PC-9 (cell line): ENCODE measurements at regions not wholly inside any gene's neighbourhood (a gene's known extent, or its start where the extent isn't known, plus 50 kb on each side); places are given as distances from the start of the nearest gene placed in this dataset.

ENCODE experiments used
- EZH2 ChIP-seq: fragments of 200-600 bp; sonication (generic); IDR thresholded peaks from 2 replicates; pipeline ENCODE4 v1.8.0; 2017; ENCODE audit warnings: antibody characterized with exemption, low read depth
- TF ChIP-seq, protein P1 (sequence below): fragments of 200-600 bp; sonication (generic); conservative IDR thresholded peaks from 2 replicates; pipeline ENCODE4 v1.6.1; 2017; ENCODE audit warnings: mixed run types, antibody characterized with exemption, mild to moderate bottlenecking, moderate library complexity

DNA sequence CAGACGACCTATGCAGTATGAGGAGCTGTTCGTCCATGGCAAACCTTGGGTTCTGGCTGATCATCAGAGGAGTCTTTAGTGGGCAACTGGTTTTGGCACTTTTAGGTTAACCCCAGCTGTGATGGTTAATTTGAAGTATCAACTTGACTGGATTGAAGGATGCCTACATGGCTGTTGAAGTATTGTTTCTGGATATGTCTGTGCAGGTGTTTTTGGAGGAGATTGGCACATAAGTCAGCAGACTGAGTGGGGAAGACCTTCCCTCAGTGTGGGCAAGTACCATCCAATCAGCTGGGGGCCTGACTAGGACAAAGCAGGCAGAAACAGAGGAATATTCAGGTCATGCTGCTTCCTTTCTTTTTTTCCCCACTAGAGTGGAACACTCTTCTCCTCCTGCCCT, 284.1 kb downstream of the NFKBIZ start:
- TF ChIP-seq, protein P1, sequence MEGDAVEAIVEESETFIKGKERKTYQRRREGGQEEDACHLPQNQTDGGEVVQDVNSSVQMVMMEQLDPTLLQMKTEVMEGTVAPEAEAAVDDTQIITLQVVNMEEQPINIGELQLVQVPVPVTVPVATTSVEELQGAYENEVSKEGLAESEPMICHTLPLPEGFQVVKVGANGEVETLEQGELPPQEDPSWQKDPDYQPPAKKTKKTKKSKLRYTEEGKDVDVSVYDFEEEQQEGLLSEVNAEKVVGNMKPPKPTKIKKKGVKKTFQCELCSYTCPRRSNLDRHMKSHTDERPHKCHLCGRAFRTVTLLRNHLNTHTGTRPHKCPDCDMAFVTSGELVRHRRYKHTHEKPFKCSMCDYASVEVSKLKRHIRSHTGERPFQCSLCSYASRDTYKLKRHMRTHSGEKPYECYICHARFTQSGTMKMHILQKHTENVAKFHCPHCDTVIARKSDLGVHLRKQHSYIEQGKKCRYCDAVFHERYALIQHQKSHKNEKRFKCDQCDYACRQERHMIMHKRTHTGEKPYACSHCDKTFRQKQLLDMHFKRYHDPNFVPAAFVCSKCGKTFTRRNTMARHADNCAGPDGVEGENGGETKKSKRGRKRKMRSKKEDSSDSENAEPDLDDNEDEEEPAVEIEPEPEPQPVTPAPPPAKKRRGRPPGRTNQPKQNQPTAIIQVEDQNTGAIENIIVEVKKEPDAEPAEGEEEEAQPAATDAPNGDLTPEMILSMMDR: no peak
- TF ChIP-seq EZH2: no peak
